ENCODE measurements at regions not wholly inside any gene's neighbourhood (a gene's known extent, or its start where the extent isn't known, plus 50 kb on each side); places are given as distances from the start of the nearest gene placed in this dataset.

DNA sequence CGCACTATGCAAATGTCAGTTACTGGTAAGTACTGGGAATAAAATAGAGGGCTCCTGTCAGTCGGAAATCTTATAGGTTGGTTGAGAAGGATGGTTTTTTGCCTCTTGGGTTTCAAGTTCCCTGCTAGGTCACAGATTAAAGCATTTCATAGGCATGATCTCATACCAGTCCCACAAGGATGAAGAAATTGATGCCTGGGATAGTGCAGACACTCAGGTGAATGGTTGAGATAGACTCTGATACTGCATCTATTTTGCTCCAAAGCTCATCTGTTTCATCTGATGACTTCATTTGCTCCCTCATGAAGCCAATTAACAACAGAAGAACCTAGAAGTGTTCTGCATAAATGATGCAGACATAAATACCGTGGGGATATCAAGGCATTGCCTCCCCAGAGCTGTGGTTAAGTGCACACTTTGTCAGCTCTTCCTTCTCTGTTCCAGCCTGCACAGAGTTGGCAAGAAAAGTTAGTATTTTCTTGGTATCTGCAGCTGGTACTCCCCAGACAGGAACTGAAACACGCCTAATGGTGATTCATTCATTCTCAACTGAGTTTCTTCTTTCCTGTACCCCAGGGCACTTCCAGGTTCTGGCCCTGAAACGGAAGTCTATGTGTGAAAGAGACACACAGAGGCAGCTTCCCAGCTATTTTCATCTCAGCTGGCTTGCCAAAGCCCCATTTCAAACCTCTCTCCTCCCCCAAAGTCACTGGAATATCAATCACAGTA is 418.3 kb upstream of the SALL1 start:
- no peak for DNase-seq

DNA sequence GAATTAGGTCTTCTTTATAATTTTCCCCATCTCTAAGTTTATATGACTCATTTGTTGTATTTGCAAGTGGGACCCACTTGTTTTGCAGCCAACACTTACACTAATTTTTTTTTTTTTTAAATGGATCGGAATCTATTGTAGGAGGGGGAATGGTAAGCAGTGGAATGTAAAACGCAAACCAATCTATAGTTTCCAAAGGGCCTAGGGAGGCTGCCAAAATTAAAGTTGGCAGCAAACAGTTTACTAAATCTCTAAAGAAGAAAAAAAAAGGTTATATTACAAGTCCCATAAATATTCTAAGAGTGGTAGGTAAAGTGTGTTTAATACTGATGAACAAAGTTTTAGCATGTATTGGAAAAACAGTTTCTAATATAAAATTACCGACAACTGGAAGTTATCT is 416.8 kb upstream of the SALL1 start:
- DNase-seq: no peak

- no peak for DNase-seq
These were observed 414.1 kb upstream of the SALL1 start for GRCh38 chr16:51565184-51565583.

- DNase-seq: no peak
These were observed 411.8 kb upstream of the SALL1 start for GRCh38 chr16:51562891-51563290.

DNA sequence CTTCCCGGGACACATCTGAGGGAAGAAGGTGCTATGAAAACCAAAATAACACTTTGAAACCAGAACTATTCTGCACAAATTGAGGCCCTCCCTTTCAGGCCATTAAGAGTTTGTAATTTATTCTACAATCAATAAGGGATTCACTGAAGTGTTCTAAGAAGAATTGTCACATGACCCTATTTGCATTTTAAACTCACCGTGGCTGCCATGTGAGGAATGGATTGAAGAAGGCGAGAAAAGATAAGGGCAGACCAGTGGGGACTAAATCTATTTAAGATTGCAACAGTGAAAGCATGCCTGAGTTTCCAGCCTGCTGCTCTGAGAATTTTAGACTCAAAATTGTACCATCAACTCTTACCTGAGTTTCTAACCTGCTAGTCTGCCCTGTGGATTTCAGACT is 408.8 kb upstream of the SALL1 start:
- no peak for DNase-seq

DNA sequence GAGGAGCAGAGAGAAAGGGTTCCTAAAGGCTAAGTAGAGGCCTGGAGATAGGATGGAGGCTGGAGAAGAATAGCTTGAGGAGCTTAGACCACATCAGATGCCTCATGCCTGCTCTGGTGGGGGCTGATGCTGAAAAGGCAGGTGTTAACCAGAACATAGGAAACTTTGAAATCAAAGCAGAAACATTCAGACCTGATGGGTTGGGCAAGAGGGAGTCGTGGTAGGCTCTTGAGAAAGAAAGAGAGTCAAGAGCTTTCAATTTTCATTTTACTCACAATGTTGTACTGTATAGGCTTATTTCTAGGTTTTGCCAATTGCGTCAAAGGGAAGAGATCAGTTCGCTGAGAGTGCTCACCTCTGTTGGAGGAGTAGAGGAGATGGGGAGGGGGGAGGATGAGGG is 406.6 kb upstream of the SALL1 start:
- DNase-seq: no peak

GRCh38 chr16:51556694-51557340 is 405.7 kb upstream of the SALL1 start:
- no peak for DNase-seq

DNA sequence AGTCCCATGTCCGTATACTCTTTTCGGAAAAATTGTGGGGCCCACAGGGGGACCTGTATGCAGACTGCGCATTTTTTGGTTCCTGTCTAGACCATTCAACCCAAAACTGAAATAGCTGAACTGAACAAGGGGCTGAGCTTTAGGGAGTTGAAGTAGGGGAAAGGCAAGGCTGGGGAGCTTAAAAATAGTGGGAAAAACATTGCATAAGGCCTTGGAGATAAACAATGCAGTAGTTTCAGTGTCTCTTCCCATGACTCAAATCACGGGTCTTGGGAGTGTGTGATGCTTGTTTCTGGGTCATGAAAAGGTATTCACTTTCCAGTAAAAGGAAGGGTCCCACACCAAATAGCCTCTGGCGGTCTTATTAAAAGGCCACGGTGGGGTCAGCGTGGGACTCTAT is 402.8 kb upstream of the SALL1 start:
- DNase-seq: no peak

DNA sequence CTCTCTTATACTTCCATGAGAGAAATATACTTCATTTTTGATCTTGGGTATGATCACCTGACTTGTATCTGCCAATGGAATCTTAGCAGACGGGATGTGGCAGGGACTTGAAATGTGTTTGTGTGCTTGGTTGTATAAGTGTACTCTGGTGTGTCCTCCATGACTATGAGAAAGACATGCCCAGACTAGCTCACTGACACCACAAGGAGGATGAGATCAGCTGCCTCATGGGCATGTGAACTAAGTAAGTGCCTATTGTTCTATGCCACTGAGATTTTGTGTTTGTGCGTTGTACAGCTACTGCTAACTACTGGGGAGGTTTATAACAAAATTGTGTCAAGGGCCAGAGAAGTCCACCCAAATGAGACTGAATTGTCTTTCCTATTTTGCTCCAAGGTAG is 402.2 kb upstream of the SALL1 start:
- no peak for DNase-seq

DNA sequence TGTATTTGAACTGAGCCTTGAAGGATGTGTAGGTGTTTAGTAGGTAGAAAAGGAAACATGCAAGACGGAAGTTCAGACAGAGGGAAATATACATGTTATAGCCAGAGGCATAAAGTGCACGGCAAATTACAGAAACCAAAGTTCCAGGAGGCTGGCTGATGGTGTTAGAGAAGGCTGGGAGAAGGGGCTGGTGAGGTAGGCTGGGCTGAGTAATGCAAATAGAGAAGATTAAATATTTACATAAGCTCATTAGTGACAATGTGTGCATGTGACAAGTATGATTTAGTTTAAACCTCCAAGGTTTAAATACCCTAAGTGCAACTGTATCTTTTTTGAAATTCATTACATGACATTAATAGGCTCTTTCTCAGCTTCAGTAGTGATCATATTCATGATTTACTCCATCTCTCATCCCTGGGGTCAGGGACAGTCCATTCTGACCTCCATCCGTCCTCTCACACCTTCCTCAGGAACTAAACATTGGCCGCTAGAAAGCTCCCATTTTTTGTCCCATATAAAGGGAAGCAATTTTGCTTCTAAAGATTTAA is 399.8 kb upstream of the SALL1 start:
- no peak for DNase-seq

- no peak for DNase-seq
These were observed 398.8 kb upstream of the SALL1 start for GRCh38 chr16:51549836-51550235.

- DNase-seq: no peak
These were observed 394.9 kb upstream of the SALL1 start for GRCh38 chr16:51545951-51546350.

DNA sequence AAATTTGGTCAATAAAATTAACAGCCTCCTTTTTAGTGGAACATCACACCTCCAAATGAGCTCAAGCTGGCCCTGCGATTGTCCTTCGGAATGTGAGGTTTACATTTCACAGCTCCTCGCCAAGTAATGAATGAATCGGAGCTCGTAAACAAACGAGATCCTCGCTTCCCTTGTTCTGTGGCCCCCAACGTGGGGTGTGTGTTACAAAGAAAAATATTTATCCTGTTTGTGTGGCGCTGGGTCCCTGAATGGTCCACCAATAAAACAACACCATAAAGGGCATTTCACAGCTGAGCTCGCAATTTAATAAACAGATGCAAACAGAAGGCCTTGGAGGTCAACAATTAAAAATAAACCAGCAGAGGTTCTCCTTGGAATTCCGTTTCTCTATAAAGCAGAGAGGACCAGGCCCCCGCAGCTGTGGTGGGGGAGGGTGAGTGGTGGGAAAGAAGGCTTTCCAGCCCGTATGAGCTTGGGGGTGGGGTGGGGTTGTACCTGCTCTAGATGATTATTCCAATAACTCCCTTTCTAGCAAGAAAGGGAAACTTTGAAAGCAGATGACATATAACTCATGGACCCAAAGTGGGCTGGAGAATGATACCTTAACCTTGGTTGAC is 393.9 kb upstream of the SALL1 start:
- DNase-seq: no peak

- DNase-seq: no peak
These were observed 392.9 kb upstream of the SALL1 start for GRCh38 chr16:51543971-51544370.

- DNase-seq: no peak
These were observed 392.1 kb upstream of the SALL1 start for GRCh38 chr16:51542981-51543815.

- no peak for DNase-seq
These were observed 389.2 kb upstream of the SALL1 start for GRCh38 chr16:51540259-51540658.

- no peak for DNase-seq
These were observed 387.8 kb upstream of the SALL1 start for GRCh38 chr16:51538707-51539498.

GRCh38 chr16:51535591-51535990 is 384.5 kb upstream of the SALL1 start:
- no peak for DNase-seq

DNA sequence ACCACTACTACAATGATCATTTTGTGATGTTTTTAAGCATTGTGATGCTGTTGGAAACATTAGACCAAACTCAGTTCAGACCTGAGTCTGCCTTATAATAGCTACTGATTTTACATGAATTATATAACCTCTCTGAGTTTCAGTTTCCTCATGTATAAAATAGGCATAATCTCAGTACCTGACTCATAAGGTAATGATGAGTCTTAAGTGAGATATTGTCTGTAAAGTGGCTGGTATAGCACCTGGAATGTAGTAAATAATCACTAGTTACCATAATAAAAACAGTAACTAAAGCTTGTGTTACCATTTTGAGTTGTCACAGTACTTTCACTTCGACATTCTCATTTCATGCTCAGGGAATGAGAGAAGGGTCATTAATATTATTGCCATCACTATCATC is 381.5 kb upstream of the SALL1 start:
- DNase-seq: no peak

DNA sequence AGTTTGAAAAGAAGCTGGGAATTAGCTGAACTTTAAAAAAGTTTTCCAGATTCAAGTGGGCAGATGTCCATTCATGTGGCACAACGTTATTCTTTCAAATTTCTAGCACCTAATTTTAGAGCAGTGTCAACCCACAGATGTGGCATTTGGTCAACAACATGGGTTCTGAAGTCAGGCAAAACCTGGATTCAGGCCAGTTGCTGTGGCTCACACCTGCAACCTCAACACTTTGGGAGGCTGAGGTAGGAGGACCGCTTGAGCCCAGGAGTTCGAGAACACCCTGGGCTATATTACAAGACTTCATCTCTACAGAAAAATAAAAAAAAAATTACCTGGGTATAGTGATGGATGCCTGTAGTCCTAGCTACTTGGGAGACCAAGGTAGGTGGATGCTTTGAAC is 380.2 kb upstream of the SALL1 start:
- DNase-seq: no peak

GRCh38 chr16:51527349-51527748 is 376.3 kb upstream of the SALL1 start:
- DNase-seq: no peak

DNA sequence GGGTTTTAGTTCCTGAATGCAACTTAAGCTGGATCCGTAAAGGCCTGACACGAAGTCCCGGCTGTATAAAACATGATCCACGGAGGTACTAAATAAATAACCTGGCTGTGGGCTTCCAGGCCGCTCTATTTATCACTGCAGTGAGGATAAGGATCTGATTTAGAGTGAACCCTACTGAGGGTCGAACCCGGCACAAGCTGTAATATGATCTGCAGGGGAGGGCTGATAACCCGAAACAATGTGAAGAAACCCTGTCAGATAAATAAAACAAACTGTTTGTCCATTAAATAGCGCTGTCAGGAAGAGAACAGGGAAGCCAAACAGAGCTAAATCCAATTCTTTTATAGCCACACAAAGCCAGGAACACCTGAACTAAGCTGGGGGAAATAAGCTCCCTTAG is 375.6 kb upstream of the SALL1 start:
- DNase-seq: no peak

Data from NCI-H1436 treated with DMSO at 0.1 percent for 48 hours (cell line).